ENCODE measurements at regions not wholly inside any gene's neighbourhood (a gene's known extent, or its start where the extent isn't known, plus 50 kb on each side); places are given as distances from the start of the nearest gene placed in this dataset.
A peak's percentile ranks its signal among the peaks of the same experiment; 100 is the strongest.
"Not testable (repeated sequence)": the region's sequence is repeated elsewhere in the genome, so short reads cannot be mapped to it uniquely, and the experiment has no call there.

- DNase-seq, result no peak
Measured at GRCh38 chr3:28039234-28039633, 202.2 kb upstream of the CMC1 start.

DNA sequence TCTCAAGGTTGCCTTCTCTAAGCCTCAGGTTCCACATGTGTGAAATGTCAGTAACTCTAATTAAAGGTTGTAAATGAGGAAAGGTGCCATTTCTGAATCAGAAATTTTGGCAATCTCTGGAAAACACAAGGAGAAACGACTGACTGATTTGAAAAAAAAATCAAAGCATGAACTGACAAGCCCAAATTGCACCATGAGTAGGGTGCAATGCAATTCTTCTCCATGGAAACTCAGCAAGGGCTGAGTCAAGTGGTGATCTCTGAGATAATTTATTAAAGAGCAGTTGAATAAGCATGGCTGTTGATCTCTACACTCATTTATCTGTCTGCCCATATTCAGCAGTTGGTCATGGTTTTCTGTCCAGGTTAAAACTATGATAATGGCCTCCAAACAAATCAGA, 201.6 kb upstream of the CMC1 start:
- no peak for DNase-seq

DNA sequence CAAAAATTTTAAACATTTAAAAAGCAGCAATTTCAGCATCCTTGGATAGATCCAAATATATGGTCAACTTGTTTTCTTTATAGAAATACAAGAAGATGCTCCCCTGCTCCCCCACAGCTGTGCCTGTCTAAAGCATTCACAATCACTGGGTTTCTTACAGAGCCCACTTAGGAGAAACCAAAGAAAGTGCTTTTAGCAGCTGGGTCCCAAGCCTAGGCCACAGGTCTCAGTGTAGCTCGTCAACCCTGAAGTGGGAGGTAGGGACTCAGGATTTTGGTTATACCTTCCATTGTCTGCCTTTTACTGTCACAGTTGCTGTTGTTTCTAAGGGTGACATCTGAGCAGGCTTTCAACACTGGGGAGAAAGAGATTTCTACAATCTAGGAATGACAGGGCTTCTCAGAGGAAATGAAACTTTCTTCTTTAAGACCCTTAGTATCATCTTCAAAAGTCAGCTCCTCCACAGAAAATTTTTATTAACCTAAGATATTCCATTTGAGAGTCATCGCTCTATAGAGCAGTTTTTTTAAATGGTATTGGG, 199.3 kb upstream of the CMC1 start:
- DNase-seq, result no peak

DNA sequence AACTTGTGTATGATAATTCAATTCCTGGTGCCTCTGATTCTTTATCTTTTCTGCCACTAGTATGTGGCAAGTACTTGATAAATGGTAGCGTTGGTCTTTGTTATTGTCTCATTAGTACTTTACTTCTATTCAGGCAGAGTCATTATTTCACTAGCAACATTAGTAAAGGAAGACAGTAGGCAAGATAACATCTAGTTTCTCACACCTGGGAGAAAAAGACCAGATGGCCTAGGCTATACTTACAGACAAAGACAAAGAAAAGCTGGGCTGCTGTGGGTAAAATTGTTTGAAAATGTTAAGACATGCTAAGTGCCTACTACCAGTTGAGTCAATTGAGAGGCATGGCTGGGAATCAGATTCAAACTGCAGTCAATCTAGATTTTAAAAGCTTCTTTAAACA, 198.7 kb upstream of the CMC1 start:
- peak in 1 of 5 experiments; percentile 19 for DNase-seq

- no peak for DNase-seq
Measured at GRCh38 chr3:28050120-28050519, 191.3 kb upstream of the CMC1 start.

DNA sequence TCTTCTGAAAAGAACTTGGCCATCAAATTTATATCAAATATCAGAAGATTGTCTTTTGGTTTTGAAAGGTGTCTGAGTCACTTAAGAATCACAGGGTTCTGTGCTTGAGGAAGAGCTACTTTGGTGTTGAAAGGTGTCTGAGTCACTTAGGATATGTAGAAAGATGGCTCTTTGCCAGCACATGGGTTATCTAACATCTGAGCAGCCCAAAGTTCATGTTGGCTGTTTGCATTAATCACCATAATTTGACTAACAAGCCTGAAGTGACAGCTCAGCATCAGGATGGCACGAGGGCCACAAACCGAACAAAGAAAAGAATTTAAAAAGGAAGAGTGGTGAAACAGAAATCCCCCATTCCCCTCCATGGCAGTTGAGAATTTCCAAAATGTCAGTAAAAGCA, 190.5 kb upstream of the CMC1 start:
- peak in 2 of 5 experiments; percentile 27 to 71 for DNase-seq

DNA sequence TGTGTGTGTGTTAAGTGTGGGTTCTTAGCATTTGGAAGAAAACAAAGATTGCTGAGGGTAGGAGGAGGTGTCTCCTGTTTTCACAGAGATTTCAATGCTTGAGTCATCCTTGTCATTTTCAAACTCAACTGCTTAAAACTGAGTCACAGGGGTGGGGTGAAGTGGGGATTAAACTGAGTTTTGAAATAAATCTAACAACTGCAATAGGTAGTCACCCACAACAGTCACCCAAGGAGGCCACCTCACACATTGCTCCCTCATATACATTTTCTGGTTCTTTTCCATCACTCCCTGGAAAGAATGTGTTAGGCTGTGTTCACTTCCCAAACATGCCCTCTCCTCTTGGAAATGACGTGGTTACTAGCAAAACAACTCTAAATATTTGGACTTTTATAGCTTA, 187.7 kb upstream of the CMC1 start:
- peak in 1 of 5 experiments; percentile 42 for DNase-seq

DNA sequence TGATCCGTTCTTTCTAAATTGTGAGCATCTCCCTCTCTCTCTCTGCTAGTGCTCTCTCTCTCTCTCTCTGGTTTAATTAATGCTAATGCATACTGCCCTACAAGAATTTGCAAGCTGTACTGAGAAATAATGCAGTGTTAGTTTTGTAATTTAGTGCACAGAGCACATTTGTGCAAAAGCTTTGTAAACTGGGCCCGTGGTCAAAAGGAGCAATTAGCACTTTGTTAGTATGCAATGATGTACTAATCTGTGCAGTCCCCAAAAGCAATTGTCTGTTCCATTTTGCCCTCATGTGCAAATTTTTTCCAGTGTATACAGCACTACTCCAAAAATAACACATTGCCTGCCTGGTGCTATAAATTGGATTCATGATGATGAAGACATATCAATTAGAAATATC, 184.6 kb upstream of the CMC1 start:
- no peak for DNase-seq

- no peak for DNase-seq
Measured at GRCh38 chr3:28057539-28057938, 183.9 kb upstream of the CMC1 start.

DNA sequence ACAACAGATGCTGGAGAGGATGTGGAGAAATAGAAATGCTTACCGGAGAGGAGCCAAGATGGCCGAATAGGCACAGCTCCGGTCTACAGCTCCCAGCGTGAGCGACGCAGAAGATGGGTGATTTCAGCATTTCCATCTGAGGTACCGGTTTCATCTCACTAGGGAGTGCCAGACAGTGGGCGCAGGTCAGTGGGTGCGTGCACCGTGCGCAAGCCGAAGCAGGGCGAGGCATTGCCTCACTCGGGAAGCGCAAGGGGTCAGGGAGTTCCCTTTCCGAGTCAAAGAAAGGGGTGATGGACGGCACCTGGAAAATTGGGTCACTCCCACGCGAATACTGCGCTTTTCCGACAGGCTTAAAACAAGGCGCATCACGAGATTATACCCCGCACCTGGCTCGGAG, 182.2 kb upstream of the CMC1 start:
- DNase-seq, result not testable (repeated sequence)

DNA sequence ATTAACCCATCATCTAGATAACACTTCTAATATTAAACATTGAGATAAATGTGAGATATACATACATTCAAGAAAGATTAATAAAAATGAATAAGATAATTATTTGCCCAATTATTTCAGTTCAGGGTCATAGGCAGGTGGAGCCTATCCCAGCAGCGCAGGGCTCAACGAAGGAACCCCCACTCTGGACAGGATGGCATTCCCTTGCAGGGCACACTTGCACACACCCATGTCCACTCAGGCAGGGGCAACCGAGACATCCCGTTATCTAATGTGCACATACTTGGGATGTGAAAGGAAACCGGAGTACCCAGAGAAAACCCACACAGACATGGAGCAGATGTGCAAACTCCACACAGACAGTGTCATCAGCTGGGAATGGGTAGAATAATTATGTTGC, 175.4 kb upstream of the CMC1 start:
- no peak for DNase-seq

DNA sequence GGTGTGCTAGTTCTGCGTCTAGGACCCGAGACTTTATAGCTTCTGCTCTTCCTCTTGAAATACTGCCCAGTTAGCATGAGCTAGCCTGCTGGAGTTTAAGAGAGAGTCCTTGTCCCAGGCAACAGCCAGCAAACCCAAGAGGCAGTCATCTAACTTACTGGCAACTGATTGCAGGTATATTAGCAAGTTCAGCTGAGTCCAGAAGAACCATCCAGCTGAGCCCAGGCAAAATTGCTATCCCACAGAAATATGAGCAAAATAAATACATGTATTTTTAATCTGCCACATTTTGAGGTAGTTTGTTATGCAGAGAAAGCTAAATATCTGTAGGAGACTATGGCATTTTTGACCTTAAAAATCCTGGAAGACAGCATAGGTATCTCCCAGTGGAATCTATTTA, 174.4 kb upstream of the CMC1 start:
- no peak for DNase-seq

DNA sequence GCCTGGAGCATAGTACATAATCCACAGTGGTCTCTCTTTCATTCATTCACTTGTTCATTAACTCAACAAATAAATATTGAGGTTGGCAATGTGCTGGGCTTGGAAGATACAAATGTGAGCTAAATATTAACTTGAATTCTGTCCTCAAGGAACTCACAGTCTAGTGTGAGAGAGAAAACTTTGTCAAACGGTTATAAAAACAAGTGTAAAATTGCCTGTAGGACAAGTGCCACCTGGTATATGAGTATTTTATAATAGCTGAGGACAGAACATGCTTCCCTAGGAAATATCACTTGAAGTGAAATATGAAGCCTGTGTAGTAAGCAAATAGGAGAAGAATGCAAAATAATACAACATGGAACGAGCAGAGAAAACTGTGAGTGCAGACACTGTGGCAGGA, 173.1 kb upstream of the CMC1 start:
- DNase-seq, result no peak

- DNase-seq, result no peak
Measured at GRCh38 chr3:28069438-28069837, 172.0 kb upstream of the CMC1 start.

DNA sequence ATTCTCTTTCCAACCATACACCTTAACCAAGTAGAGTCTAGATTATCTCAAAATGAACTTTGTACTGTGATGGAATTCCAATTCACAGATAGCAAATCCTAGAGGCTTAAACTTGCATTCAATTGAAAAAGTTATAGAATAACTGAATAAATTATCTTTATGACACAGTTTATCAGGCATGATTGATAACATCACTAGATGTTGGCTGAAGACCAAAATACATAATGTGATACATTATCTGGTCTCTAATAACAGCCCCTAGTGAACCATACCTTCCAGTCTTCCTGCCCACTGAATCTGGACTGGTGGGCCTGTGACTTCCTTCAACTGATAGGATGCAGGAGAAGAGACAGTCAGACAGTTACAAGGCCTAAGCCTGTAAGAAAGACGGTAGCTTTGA, 165.2 kb upstream of the CMC1 start:
- DNase-seq, result no peak

GRCh38 chr3:28077572-28077971, 163.8 kb upstream of the CMC1 start:
- no peak for DNase-seq

- no peak for DNase-seq
Measured at GRCh38 chr3:28078536-28078935, 162.9 kb upstream of the CMC1 start.

DNA sequence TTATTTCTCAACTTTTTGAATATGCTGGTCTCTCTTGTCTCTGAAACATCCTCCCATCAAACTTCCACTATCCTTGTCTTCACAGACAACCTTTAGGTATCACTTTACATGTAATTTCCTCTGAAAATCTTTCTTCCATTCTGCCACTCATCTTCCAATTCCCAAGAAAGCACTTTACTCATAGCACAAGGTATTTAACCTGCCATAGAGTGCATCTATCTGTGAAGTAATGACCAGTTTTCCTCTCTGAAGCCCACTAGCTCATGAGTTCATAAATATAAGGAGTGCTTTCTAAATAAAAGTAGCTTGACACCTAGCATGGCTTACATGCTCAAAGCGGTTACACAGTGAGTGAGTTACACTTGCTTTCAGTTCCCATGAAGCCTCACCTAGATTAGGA, 160.7 kb upstream of the CMC1 start:
- no peak for DNase-seq

- DNase-seq, result no peak
Measured at GRCh38 chr3:28081533-28081947, 159.9 kb upstream of the CMC1 start.

DNA sequence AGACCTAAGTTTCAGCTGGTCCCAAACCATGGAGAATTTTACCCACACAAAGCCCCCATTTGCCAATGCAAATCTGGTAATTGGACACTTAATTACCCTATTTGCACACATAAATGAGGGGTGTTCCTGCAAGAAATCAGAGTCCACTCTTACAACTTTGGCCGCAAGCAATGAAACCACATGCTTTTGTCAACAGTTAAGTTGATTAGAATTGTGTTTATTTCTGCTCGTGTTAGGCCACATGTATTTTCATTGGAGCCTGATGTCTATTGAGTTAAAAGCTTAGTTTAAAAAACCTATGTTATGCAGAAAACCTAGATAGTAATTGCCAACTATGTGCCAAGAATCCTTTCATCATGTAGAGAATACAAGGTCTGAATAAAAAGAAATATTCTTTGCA, 153.8 kb upstream of the CMC1 start:
- no peak for DNase-seq

GRCh38 chr3:28088811-28089526, 152.4 kb upstream of the CMC1 start:
- DNase-seq, result no peak

DNA sequence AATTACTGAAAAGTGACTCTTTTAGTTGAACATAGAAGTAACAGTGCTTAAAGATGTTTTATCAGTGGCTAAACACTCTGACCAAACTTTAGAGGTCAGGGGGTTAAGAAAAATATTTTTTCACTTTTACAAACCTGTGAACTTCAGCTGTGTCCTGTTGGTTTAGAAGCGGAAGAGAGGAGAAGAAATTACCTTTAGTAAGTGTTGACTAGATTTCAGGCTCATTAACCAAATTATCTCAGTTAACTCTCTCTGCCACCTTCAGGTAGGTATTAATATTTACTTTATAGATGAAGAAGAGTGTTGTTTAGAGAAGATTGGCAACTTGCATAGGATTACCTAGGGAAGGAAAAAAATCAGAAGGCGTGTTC, 151.9 kb upstream of the CMC1 start:
- peak in 1 of 5 experiments; percentile 4 for DNase-seq

DNA sequence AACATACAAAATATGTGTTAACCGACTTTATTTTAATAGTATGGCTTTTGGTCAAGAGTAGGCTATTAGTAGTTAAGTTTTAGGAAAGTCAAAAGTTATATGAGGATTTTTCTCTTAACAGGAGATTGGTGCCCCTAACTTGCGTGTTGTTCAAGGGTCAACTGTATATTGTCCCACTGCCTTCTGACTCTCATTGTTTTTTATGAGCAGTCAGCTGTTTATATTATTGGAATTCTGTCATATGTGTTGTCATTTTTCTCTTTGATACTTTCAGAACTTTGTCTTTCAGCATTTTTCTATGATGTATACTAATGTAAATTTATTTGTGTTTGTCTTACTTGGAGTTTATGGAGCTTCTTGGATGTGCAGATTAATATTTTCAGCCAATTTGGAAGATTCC, 142.1 kb upstream of the CMC1 start:
- DNase-seq, result no peak

GRCh38 chr3:28101705-28102104, 139.7 kb upstream of the CMC1 start:
- DNase-seq, result no peak

DNA sequence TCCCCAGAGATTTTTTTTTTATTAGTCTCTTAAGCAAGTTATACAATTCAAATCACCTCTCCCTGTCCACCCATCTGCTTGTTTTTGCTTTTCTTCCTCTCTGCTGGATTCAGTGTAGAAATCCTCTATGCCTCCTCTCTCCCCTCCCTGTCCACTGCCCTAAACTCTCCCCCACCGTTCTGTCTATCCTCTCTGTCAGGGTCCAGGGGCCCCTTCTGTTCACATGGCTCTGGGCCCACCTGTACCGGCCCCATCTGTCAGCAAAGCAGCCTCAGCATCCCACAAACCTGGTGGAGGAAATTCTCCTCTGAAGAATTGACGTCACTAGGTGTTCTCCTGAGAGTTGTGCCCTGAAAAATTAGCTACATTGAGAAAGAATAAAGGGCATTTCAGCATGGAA, 137.6 kb upstream of the CMC1 start:
- DNase-seq, result no peak
